ENCODE measurements at regions not wholly inside any gene's neighbourhood (a gene's known extent, or its start where the extent isn't known, plus 50 kb on each side); places are given as distances from the start of the nearest gene placed in this dataset.

GRCh38 chr16:6499413-6499812 is 833.2 kb upstream of the RBFOX1 start:
- TF ChIP-seq CTCF (IDR thresholded peaks at IDR 0.05) (no peak), POLR2A (IDR thresholded peaks at IDR 0.05) (no peak)
